H1 (cell line): ENCODE measurements at regions not wholly inside any gene's neighbourhood (a gene's known extent, or its start where the extent isn't known, plus 50 kb on each side); places are given as distances from the start of the nearest gene placed in this dataset.

ENCODE experiments used
- CTCF ChIA-PET: fragments of 300-600 bp; sonication (Branson Sonifier 250); formaldehyde crosslinking; loops from one replicate; lab custom pipeline; 2021; ENCODE audit not compliant: partially characterized antibody; lab: Charles Lee
- POLR2A ChIA-PET: fragments of 300-600 bp; sonication (Branson Sonifier 250); formaldehyde crosslinking; loops from one replicate; lab custom pipeline; 2021; ENCODE audit warnings: inconsistent platforms; ENCODE audit not compliant: partially characterized antibody; lab: Charles Lee
- DNase-seq, 2 experiments: peaks; one replicate each; pipeline versions ENCODE4 v3.0.0 to v3.0.0-alpha.2; 2010 to 2022; ENCODE audit warnings: low spot score in 2 of 2, low read depth in 1 of 2, mixed read lengths in 1 of 2
- FAIRE-seq: peaks from 2 replicates; lab custom pipeline; 2011; peaks lifted over from hg19 to GRCh38; lab: Jason Lieb, UNC
- H2AFZ ChIP-seq: 2 replicates; pipeline ENCODE4 v1.8.1; 2012; ENCODE audit warnings: low read length, inconsistent platforms
- H2AK5ac ChIP-seq: 2 replicates; pipeline ENCODE4 v1.6.1; 2013; ENCODE audit warnings: low read depth, low read length
- H2BK120ac ChIP-seq: replicated peaks from 2 replicates; pipeline ENCODE3; 2013; ENCODE audit warnings: low read depth, low read length, inconsistent platforms
- H2BK12ac ChIP-seq: 2 replicates; pipeline ENCODE4 v1.6.1; 2013; ENCODE audit warnings: low read depth, low read length
- H2BK15ac ChIP-seq: 2 replicates; pipeline ENCODE4 v1.6.1; 2013; ENCODE audit warnings: low read length
- H2BK20ac ChIP-seq: 2 replicates; pipeline ENCODE4 v1.6.1; 2013; ENCODE audit warnings: low read length
- H2BK5ac ChIP-seq: 2 replicates; pipeline ENCODE4 v1.6.1; 2013; ENCODE audit warnings: low read depth, low read length
- H3K14ac ChIP-seq: 2 replicates; pipeline ENCODE4 v1.6.1; 2013; ENCODE audit warnings: inconsistent platforms; ENCODE audit not compliant: insufficient read length
- H3K18ac ChIP-seq: 2 replicates; pipeline ENCODE4 v1.6.1; 2013; ENCODE audit warnings: low read length; ENCODE audit errors: extremely low read depth
- H3K23ac ChIP-seq: 2 replicates; pipeline ENCODE4 v1.6.1; 2013; ENCODE audit warnings: inconsistent platforms; ENCODE audit not compliant: insufficient read length
- H3K23me2 ChIP-seq: 2 replicates; pipeline ENCODE4 v1.6.1; 2013; ENCODE audit warnings: low read depth, low read length
- H3K27ac ChIP-seq: 2 replicates; pipeline ENCODE4 v1.6.1; 2011; ENCODE audit warnings: low read depth, low read length, inconsistent platforms
- H3K27me3 ChIP-seq, 4 experiments: replicated peaks in 1 of 4; 1 replicate in 1 of 4; 2 replicates in 3 of 4; pipeline versions ENCODE4 v1.6.1 to v1.8.1; 2011 to 2013; ENCODE audit warnings: low read length in 3 of 4, mild to moderate bottlenecking in 3 of 4, inconsistent platforms in 2 of 4, mixed read lengths in 2 of 4, moderate library complexity in 1 of 4; ENCODE audit not compliant: control insufficient read depth in 3 of 4, insufficient read depth in 3 of 4; ENCODE audit errors: extremely low read depth in 1 of 4
- H3K36me3 ChIP-seq, 4 experiments: 2 replicates each; pipeline versions ENCODE4 v1.6.1 to v1.8.1; 2011 to 2013; ENCODE audit warnings: mild to moderate bottlenecking in 4 of 4, low read length in 3 of 4, moderate library complexity in 2 of 4, control low read depth in 1 of 4, inconsistent platforms in 1 of 4; ENCODE audit not compliant: insufficient read depth in 4 of 4, control insufficient read depth in 2 of 4
- H3K4ac ChIP-seq: replicated peaks from 2 replicates; pipeline ENCODE3; 2013; ENCODE audit warnings: low read length, low read depth, mixed read lengths, inconsistent platforms; ENCODE audit not compliant: insufficient read length
- H3K4me1 ChIP-seq, 4 experiments: replicated peaks in 1 of 4; 1 replicate in 1 of 4; 2 replicates in 3 of 4; pipeline versions ENCODE4 v1.6.1 to v1.8.1; 2011 to 2013; ENCODE audit warnings: low read length in 3 of 4, inconsistent platforms in 2 of 4, mixed read lengths in 1 of 4; ENCODE audit not compliant: insufficient read depth in 4 of 4, control insufficient read depth in 3 of 4
- H3K4me2 ChIP-seq, 2 experiments: 2 replicates each; pipeline versions ENCODE4 v1.6.1 to v1.8.1; 2011 to 2013; ENCODE audit warnings: low read depth in 2 of 2, low read length in 2 of 2, control low read depth in 1 of 2, inconsistent platforms in 1 of 2, mild to moderate bottlenecking in 1 of 2; ENCODE audit not compliant: insufficient read depth in 1 of 2
- H3K4me3 ChIP-seq, 4 experiments: fragments of 200-600, 300-600 bp in 1 of 4; sonication (generic), shearing (Covaris generic), sonication (Bioruptor Twin) in 1 of 4; 2 replicates each; pipeline versions ENCODE4 v1.5.1 to v1.8.1; 2011 to 2016; ENCODE audit warnings: low read length in 4 of 4, low read depth in 3 of 4, control low read depth in 2 of 4, inconsistent platforms in 2 of 4, mild to moderate bottlenecking in 2 of 4, mixed read lengths in 1 of 4, moderate library complexity in 1 of 4; ENCODE audit not compliant: insufficient read depth in 2 of 4; ENCODE audit errors: extremely low read depth in 1 of 4
- H3K56ac ChIP-seq: replicated peaks from 2 replicates; pipeline ENCODE3; 2013; ENCODE audit warnings: low read depth, mild to moderate bottlenecking, mixed read lengths, low read length, inconsistent platforms; ENCODE audit not compliant: insufficient read length
- H3K79me1 ChIP-seq: 2 replicates; pipeline ENCODE4 v1.6.1; 2013; ENCODE audit warnings: low read depth, low read length, control low read depth
- H3K79me2 ChIP-seq, 2 experiments: 2 replicates each; pipeline versions ENCODE4 v1.6.1 to v1.8.1; 2012 to 2013; ENCODE audit warnings: low read length in 2 of 2, mild to moderate bottlenecking in 2 of 2, inconsistent platforms in 1 of 2; ENCODE audit not compliant: insufficient read depth in 2 of 2, control insufficient read depth in 1 of 2
- H3K9ac ChIP-seq, 4 experiments: replicated peaks in 1 of 4; 1 replicate in 1 of 4; 2 replicates in 3 of 4; pipeline versions ENCODE4 v1.6.1 to v1.8.1; 2011 to 2013; ENCODE audit warnings: low read depth in 3 of 4, low read length in 3 of 4, control low read depth in 2 of 4, mild to moderate bottlenecking in 2 of 4, moderate library complexity in 2 of 4, inconsistent platforms in 1 of 4; ENCODE audit errors: extremely low read depth in 1 of 4
- H3K9me3 ChIP-seq, 2 experiments: 2 replicates each; pipeline versions ENCODE4 v1.6.1 to v1.8.1; 2012 to 2013; ENCODE audit warnings: mild to moderate bottlenecking in 2 of 2, moderate library complexity in 2 of 2, control low read depth in 1 of 2, inconsistent platforms in 1 of 2, low read depth in 1 of 2, low read length in 1 of 2, mixed read lengths in 1 of 2; ENCODE audit not compliant: insufficient read depth in 2 of 2
- H4K20me1 ChIP-seq, 2 experiments: replicated peaks in 1 of 2; 2 replicates each; pipeline versions ENCODE3 to v1.8.1; 2011 to 2013; ENCODE audit warnings: inconsistent platforms in 2 of 2, low read length in 2 of 2, mild to moderate bottlenecking in 1 of 2; ENCODE audit not compliant: insufficient read depth in 2 of 2, control insufficient read depth in 1 of 2
- H4K5ac ChIP-seq: 2 replicates; pipeline ENCODE4 v1.6.1; 2013; ENCODE audit warnings: low read length, low read depth, mixed read lengths, inconsistent platforms; ENCODE audit not compliant: insufficient read length
- H4K8ac ChIP-seq: 2 replicates; pipeline ENCODE4 v1.8.0; 2013; ENCODE audit warnings: mild to moderate bottlenecking, moderate library complexity, low read length, inconsistent platforms; ENCODE audit not compliant: insufficient read depth; ENCODE audit errors: extremely low read depth
- H4K91ac ChIP-seq: replicated peaks from 2 replicates; pipeline ENCODE3; 2013; ENCODE audit warnings: low read length, mixed read lengths, inconsistent platforms; ENCODE audit not compliant: insufficient read length
- EGR1 ChIP-seq: IDR thresholded peaks from 2 replicates; pipeline ENCODE4 v1.6.1; 2011; ENCODE audit warnings: low read depth, low read length, borderline replicate concordance
- MAX ChIP-seq: IDR thresholded peaks from 2 replicates; pipeline ENCODE4 v1.6.1; 2012; ENCODE audit warnings: inconsistent platforms
- RNF2 ChIP-seq: fragments of 200-900, 300-1000 bp; sonication (generic); IDR thresholded peaks from 2 replicates; pipeline ENCODE4 v1.7.1; 2016; ENCODE audit warnings: borderline replicate concordance, low read depth, mild to moderate bottlenecking, antibody characterized with exemption, low read length; ENCODE audit not compliant: poor library complexity, severe bottlenecking; ENCODE audit errors: missing control alignments
- RXRA ChIP-seq: IDR thresholded peaks from 2 replicates; pipeline ENCODE4 v1.6.1; 2011; ENCODE audit warnings: low read depth, mild to moderate bottlenecking, low read length, moderate library complexity; ENCODE audit not compliant: insufficient read depth
- SIX5 ChIP-seq: IDR thresholded peaks from 2 replicates; pipeline ENCODE4 v1.6.1; 2011; ENCODE audit warnings: mild to moderate bottlenecking, low read depth, low read length
- WGBS, 2 experiments: shearing (Covaris generic) in 1 of 2; methylation state at CpG; one replicate each; pipeline versions ENCODE4 v1.1.6 to v1.1.7; 2013 to 2015; ENCODE audit warnings: low lambda C conversion rate in 2 of 2, mixed read lengths in 2 of 2, inconsistent platforms in 1 of 2, low coverage in 1 of 2, missing lambda C conversion rate in 1 of 2; ENCODE audit not compliant: insufficient replicate concordance in 2 of 2, insufficient coverage in 1 of 2, insufficient read length in 1 of 2; ENCODE audit errors: extremely low coverage in 1 of 2, missing lambda C conversion rate in 1 of 2; 5-methylcytosine and 5-hydroxymethylcytosine counted together

DNA sequence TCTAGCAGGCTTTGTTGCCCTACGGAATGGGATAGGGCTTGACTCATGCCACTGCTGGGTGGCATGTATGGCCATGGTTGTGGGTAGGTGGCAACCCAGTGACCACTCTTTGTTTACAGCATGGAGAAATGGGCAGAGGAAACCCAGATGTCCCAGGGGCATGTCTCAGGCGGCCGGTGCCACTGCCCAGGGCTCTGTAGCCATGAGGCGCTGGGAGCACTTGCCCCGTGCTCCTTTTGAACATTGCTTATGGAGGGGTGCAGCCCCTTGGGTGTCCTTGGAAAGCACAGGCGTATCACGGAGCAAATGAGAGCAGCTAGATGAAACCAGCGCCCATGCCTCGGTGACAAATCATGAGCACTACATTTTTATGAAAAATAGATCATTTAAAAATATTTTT is 212.5 kb upstream of the ECI2 start:
- no peak overlapping the region for H3K18ac ChIP-seq
- no peaks in the 10 kb centered on the region for H3K79me2 ChIP-seq
- ChIA-PET CTCF (interaction anchor here (1.0 kb wide), 1 partner anchor 66 kb away, joined by 3 read pairs; no protein-coding TSS in a partner anchor), POLR2A (interaction anchor here (1.3 kb wide), 1 partner anchor 16 kb away, joined by 3 read pairs; no protein-coding TSS in a partner anchor)
- no peaks in the 10 kb centered on the region for H3K9me3 ChIP-seq
- H3K4me3 ChIP-seq, result no peak overlapping the region
- no peak overlapping the region for H2BK20ac ChIP-seq
- H2BK15ac ChIP-seq, result no peak overlapping the region
- H2AFZ ChIP-seq, result no peak overlapping the region
- no peaks in the 10 kb centered on the region for H3K36me3 ChIP-seq
- peaks cover 0 to 2% (median 0%) of the 10 kb centered on the region in 4 experiments; a peak in 1 of 7 replicates for H3K27me3 ChIP-seq
- DNase-seq (no peak), FAIRE-seq (no peak)
- no peak overlapping the region for H3K14ac ChIP-seq
- no peaks in the 10 kb centered on the region for H3K79me1 ChIP-seq
- no peak overlapping the region for H4K5ac ChIP-seq
- no peak overlapping the region for H3K27ac ChIP-seq
- no peak overlapping the region for H2BK120ac ChIP-seq
- no peaks in the 10 kb centered on the region for H4K20me1 ChIP-seq
- H4K91ac ChIP-seq, result no peak overlapping the region
- no peaks in the 10 kb centered on the region for H3K4me1 ChIP-seq
- no peak overlapping the region for H3K9ac ChIP-seq
- no peak overlapping the region for H2BK12ac ChIP-seq
- no peak overlapping the region for H3K56ac ChIP-seq
- 76% methylated on average over 9 of the region's 9 CpGs; no CpG with 5 or more reads in 1 of the 2 experiments for WGBS, 2 experiments
- no peak overlapping the region for H3K4ac ChIP-seq
- no peak overlapping the region for H3K23ac ChIP-seq
- H2BK5ac ChIP-seq, result no peak overlapping the region
- TF ChIP-seq RNF2 (no peak), MAX (no peak), SIX5 (no peak), EGR1 (no peak), RXRA (no peak)
- no peak overlapping the region for H4K8ac ChIP-seq
- no peak overlapping the region for H3K4me2 ChIP-seq
- no peak overlapping the region for H2AK5ac ChIP-seq
- H3K23me2 ChIP-seq, result no peaks in the 10 kb centered on the region
